Neutrophil (primary cell): ENCODE measurements at regions not wholly inside any gene's neighbourhood (a gene's known extent, or its start where the extent isn't known, plus 50 kb on each side); places are given as distances from the start of the nearest gene placed in this dataset.
"Not testable (repeated sequence)": the region's sequence is repeated elsewhere in the genome, so short reads cannot be mapped to it uniquely, and the experiment has no call there.

Experiments
- H3K27ac ChIP-seq: fragments of 200-600 bp; sonication (generic); 2 replicates; pipeline ENCODE4 v1.5.1; 2016; ENCODE audit warnings: mild to moderate bottlenecking, moderate library complexity
- H3K27me3 ChIP-seq: fragments of 200-600 bp; sonication (generic); 2 replicates; pipeline ENCODE4 v1.6.0; 2016; ENCODE audit warnings: mild to moderate bottlenecking
- H3K36me3 ChIP-seq: fragments of 200-600 bp; sonication (generic); 2 replicates; pipeline ENCODE4 v1.5.1; 2017
- H3K4me1 ChIP-seq, 2 experiments: fragments of 200-600 bp in 1 of 2; sonication (generic) in 1 of 2; 1 replicate in 1 of 2; 2 replicates in 1 of 2; pipeline versions ENCODE4 v1.5.1 to v1.6.1; 2013 to 2016; ENCODE audit warnings: low read depth in 1 of 2, low read length in 1 of 2, mild to moderate bottlenecking in 1 of 2, moderate library complexity in 1 of 2; ENCODE audit not compliant: control insufficient read depth in 1 of 2, insufficient read depth in 1 of 2
- H3K4me3 ChIP-seq, 2 experiments: fragments of 200-600 bp in 1 of 2; sonication (generic) in 1 of 2; 1 replicate in 1 of 2; 2 replicates in 1 of 2; pipeline ENCODE4 v1.5.1; 2013 to 2016; ENCODE audit warnings: low read depth in 1 of 2, low read length in 1 of 2, mild to moderate bottlenecking in 1 of 2, moderate library complexity in 1 of 2
- H3K9me3 ChIP-seq: fragments of 200-600 bp; sonication (generic); 2 replicates; pipeline ENCODE4 v1.5.1; 2016
- CTCF ChIP-seq: fragments of 200-600 bp; sonication (generic); IDR thresholded peaks from 2 replicates; pipeline ENCODE4 v1.5.1; 2016; ENCODE audit warnings: antibody characterized with exemption

- H3K27me3 ChIP-seq, result no peaks in the 10 kb centered on the region
- TF ChIP-seq CTCF, result no peak
- H3K4me3 ChIP-seq, result no peak overlapping the region
- H3K4me1 ChIP-seq, result peaks cover 14 to 23% of the 10 kb centered on the region in 2 experiments
- no peaks in the 10 kb centered on the region for H3K36me3 ChIP-seq
- H3K27ac ChIP-seq, result no peak overlapping the region
- no peaks in the 10 kb centered on the region for H3K9me3 ChIP-seq
Measured at GRCh38 chr10:6987536-6987945, 407.5 kb upstream of the PRKCQ start.

GRCh38 chr10:6986927-6987326 lies 406.9 kb upstream of the PRKCQ start:
- Histone ChIP-seq H3K9me3 (no peaks in the 10 kb centered on the region), H3K27me3 (no peaks in the 10 kb centered on the region), H3K4me3 (no peak overlapping the region), H3K27ac (no peak overlapping the region), H3K4me1 (peaks cover 14 to 23% of the 10 kb centered on the region in 2 experiments), H3K36me3 (no peaks in the 10 kb centered on the region)
- no peak for TF ChIP-seq CTCF

GRCh38 chr10:6985644-6986043 lies 405.6 kb upstream of the PRKCQ start:
- Histone ChIP-seq H3K9me3 (no peaks in the 10 kb centered on the region), H3K27me3 (no peaks in the 10 kb centered on the region), H3K4me3 (no peak overlapping the region), H3K36me3 (no peaks in the 10 kb centered on the region), H3K27ac (no peak overlapping the region), H3K4me1 (peaks cover 6 to 11% of the 10 kb centered on the region in 2 experiments)
- TF ChIP-seq CTCF, result no peak

DNA sequence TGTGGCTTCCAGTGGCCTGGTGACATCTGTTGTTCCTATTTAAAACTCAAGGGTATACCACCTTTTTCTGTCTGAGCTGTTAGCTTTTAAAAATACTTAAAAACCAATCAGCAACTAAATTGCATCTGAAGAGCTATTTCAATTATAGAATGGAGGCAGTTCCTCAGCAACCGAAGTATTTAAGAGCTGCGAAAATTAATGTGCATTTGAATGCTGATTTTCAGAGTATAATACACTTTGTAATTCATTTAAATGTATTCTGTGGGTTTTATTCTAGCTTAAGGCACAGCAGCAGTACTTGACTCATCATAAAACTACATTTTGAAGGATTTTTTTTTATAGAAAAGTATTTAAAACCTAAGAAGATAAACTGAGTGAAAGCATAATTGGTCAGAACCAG lies 404.9 kb upstream of the PRKCQ start:
- Histone ChIP-seq H3K27ac (no peak overlapping the region), H3K4me1 (peaks cover 3 to 4% of the 10 kb centered on the region in 2 experiments), H3K27me3 (no peaks in the 10 kb centered on the region), H3K9me3 (no peaks in the 10 kb centered on the region), H3K36me3 (no peaks in the 10 kb centered on the region), H3K4me3 (no peak overlapping the region)
- TF ChIP-seq CTCF, result no peak

- not testable (repeated sequence) for H3K27ac ChIP-seq, H3K27me3 ChIP-seq, H3K9me3 ChIP-seq, H3K36me3 ChIP-seq, H3K4me3 ChIP-seq, H3K4me1 ChIP-seq
Measured at GRCh38 chr10:6984016-6984415, 403.9 kb upstream of the PRKCQ start.

- no peak for TF ChIP-seq CTCF
- Histone ChIP-seq H3K4me1 (peaks cover 0 to 3% of the 10 kb centered on the region in 2 experiments), H3K27ac (no peak overlapping the region)
Measured at GRCh38 chr10:6980353-6980752, 400.3 kb upstream of the PRKCQ start.

More at GRCh38 chr10:6980353-6980752, 400.3 kb upstream of the PRKCQ start:
- Histone ChIP-seq H3K9me3 (no peaks in the 10 kb centered on the region), H3K4me3 (no peak overlapping the region), H3K36me3 (no peaks in the 10 kb centered on the region), H3K27me3 (no peaks in the 10 kb centered on the region)
